ENCODE measurements at regions not wholly inside any gene's neighbourhood (a gene's known extent, or its start where the extent isn't known, plus 50 kb on each side); places are given as distances from the start of the nearest gene placed in this dataset.
"Not testable (repeated sequence)": the region's sequence is repeated elsewhere in the genome, so short reads cannot be mapped to it uniquely, and the experiment has no call there.

GRCh38 chr5:122515210-122515609 is 203.2 kb downstream of the SNCAIP start:
- DNase-seq = not testable (repeated sequence)

DNA sequence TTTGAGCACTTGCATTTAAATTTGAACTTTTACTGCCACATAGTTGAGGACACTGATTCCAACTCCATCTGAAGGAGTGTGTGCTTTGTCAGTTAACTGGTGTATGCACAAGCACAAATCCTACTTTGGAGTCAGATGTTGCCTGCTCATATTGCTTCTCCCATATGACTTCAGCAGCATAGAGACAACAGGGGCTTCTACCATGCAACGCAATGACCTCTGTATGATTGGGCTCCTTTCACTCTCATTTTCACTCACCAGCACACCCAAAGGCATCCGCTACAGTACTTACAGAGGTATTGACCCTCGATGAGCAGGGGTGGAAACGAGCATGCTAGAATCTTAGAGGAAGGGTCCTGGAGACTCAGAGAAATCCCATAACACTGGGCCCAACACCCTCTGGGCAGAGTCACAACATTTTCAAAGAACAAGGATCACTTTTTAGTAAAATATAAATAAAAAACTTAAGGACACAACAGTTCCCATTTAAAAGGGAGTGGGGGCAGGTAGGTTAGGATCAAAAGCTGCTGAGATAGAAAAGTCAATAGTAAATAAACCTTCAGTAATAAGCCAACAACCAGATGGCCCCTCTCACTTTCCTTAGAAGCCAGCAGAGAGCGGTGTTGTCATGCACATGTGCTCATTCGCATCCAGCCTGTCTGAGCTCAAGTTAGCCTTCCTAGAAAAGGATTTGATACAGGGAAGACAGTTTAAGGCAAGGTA is 203.8 kb downstream of the SNCAIP start:
- DNase-seq = peak; percentile 3

GRCh38 chr5:122516432-122516743 is 204.4 kb downstream of the SNCAIP start:
- DNase-seq = no peak

DNA sequence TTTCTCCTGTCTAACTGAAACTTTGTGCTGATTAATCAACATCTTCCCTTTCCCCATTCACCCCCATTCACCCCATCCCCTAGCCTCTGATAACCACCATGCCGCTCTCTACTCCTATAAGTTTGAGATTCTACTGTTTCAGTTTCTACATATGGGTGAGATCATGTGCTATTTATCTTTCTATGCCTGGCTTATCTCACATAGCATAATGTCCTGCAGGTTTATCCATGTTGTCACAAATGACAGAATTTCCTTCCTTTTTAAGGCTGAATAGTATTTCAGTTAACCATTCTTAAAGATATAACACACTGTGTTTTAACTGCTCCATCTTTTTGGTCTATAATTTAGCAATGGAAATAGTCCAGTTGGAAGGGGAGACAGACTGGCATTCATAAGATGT is 205.1 kb downstream of the SNCAIP start:
- DNase-seq = no peak

DNA sequence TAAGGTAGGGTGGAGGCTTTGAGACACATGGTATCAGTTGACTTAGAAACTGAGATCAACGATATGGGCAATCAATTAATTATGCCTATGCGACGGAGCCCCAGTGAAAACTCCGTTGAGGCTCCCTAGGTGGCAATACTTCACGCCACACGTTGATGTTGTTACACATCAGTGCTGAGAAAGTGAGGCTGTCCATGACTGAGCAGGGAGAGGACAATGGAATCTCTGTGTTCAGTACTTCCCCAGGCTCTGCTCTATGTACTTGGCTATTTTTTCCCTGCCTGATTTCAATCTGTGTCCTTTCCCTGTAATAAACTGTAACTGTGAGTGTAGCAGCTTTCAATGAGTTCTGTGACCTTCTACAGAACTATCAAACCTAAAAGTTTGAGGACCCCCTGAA is 211.7 kb downstream of the SNCAIP start:
- no peak for DNase-seq

GRCh38 chr5:122527547-122527946 is 215.5 kb downstream of the SNCAIP start:
- no peak for DNase-seq

DNA sequence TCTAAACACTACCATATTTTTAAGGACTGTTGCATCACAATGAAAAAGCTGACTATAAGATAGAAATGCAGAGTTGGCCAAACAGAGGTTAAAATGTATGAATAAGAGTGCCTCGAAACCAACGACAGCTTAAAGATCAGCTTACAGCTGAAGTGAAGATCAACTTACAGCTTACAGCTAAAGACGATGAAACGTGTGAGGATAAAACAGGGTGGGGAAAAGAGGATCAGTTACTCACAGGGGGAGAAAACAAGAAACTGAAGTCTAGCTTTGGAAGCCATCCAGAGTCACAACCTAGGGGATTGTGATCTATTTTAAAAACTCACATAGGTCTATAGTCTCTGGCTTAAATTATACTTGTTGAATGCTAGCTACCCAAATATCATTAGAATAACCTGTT is 220.0 kb downstream of the SNCAIP start:
- DNase-seq = no peak

DNA sequence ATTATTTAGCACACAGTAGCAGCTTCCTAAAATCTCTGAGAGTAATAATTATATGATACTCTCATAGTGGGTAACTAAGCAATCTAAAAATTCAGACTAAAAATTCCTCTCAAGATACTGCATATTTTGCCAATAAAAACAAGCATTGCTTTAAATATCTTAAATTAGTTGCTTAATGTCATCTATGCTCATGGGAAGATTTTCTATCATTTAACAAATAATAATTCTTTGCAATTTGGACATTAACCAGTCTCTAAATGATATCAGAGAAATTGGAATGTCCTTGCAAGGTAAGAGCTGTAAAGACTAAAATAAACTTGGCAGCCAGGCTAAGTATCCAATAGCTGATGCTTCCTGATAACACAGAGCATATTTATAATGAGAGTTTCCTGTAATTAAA is 221.8 kb downstream of the SNCAIP start:
- DNase-seq = no peak

DNA sequence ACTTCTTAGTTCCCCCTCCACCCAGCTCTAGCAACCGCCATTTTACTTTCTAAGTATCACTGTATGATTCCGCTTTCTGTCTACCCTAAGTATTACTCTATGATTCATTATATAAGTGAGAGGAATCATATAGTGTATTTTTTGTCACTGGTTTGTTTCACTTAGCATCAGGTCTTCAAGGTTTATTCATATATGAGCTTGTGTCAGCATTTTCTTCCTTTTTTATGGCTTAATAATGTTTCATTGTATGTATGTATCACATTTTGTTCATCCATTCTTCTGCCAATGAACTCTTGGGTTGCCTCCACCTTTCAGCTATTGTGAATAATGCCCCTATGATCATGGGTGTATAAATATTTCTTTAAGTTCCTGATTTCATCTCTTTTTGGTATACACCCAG is 222.8 kb downstream of the SNCAIP start:
- no peak for DNase-seq

DNA sequence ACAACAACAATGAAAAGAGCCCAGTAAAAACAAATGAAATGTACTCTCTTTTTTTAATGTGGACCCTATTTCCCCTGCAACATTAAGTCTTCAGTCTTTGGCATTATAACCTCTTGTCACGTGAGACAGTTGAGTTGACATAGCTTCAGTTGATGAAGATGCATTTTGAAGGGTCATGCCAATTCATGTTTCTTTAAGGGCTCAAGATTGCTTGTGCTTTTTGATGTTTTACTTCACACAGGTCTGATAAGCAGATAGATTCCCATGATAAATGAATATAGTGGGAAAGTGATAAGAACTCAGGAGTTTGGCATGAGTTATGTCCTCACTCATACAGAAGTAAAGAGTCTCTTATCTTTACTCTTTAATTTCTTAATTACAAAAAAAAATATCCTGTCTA is 229.4 kb downstream of the SNCAIP start:
- DNase-seq = no peak

DNA sequence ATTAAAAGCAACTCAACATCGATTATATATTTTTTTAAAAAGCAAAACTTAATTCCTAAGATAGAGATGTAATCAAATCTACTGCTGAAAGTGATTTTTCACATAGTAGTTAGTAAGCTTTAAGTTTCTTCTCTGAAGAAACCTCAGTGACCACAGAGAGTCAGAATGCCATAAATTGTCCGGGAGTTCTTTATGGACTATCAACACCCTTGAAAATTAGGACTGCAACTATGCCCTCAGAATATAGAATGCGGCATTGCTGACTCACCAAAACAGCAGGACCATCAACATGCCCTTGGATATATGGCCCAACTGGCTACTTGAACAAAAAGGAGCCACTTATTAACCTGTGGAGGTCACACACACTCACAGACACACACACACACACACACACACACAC is 228.9 kb upstream of the SNX2 start:
- no peak for DNase-seq

DNA sequence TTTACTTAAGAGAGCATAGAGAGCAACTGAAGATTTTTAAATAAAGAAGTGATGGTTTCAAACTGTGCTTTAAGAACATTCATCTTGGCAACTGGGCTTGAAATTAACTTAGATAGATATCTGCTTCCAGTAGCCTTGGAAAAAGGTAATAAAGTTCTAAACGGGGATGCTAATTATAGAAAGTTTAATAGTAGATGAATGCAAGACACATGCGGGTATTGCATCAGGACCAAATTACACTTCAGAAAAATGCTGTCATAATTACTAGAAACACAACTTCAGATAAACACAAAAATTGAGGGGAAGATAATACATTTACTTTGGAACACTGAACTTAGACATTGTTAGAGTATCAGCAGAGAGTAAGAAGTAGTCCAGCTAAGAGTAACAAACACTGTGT is 227.7 kb upstream of the SNX2 start:
- no peak for DNase-seq

- no peak for DNase-seq
Measured at GRCh38 chr5:122547669-122548068, 227.2 kb upstream of the SNX2 start.

DNA sequence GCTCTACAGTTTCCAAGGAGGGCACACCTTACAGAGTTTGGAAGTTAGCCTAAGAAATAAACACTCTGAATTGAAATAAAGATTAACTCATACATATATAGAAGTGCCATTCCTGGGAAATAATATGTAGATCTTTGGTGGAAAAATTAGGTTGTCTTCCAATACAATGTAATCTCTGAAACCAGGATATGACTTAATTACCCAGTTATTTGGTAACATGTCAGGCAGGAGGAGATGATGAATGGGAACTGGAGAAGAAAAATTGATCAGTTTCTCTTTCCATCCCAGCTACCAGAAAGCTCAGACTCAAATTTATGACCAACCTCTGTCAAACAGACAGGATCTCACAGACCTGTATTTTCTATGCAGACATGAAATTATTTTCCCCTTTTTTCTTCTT is 215.2 kb upstream of the SNX2 start:
- DNase-seq = no peak

- no peak for DNase-seq
Measured at GRCh38 chr5:122561209-122561608, 213.7 kb upstream of the SNX2 start.

DNA sequence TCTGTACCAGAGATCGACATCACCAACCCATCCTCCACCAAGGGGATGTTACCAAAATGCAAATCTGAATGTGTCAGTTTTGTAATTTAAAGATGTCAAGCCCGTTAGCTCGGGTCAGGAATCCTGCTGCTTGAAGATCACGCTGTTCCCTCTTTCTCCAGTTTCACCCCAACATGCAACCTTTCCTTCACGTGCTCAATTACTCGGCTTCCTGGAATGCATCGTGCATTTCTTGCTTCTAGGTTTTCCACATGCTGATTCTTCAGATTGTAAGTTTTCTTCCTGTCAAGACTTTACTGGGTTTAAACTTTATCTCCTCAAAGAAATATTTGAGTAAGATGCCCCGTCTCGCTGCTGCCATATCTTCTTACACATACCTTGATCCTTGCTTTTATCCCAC is 209.5 kb upstream of the SNX2 start:
- DNase-seq = no peak

GRCh38 chr5:122576256-122577016 is 198.4 kb upstream of the SNX2 start:
- DNase-seq = no peak

DNA sequence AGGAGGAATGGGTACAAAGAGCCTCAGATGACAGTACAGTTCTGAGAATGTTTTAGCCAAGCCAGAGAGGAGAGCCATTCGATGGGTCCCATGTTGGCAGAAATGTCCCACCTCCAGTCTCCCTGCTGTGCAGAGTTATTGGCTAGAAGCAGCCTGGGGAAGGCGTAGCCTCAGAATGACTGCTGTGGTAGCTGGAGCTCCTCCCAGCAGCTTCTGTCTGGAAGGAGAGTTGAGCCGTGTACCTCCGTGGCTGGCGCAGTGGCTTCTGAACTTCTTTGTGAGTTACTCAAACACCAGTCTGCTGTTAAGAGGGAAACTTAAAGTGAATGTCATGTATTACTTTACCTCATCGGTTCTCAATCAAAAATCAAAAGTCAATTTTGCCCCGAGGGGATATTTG is 193.3 kb upstream of the SNX2 start:
- DNase-seq = no peak

DNA sequence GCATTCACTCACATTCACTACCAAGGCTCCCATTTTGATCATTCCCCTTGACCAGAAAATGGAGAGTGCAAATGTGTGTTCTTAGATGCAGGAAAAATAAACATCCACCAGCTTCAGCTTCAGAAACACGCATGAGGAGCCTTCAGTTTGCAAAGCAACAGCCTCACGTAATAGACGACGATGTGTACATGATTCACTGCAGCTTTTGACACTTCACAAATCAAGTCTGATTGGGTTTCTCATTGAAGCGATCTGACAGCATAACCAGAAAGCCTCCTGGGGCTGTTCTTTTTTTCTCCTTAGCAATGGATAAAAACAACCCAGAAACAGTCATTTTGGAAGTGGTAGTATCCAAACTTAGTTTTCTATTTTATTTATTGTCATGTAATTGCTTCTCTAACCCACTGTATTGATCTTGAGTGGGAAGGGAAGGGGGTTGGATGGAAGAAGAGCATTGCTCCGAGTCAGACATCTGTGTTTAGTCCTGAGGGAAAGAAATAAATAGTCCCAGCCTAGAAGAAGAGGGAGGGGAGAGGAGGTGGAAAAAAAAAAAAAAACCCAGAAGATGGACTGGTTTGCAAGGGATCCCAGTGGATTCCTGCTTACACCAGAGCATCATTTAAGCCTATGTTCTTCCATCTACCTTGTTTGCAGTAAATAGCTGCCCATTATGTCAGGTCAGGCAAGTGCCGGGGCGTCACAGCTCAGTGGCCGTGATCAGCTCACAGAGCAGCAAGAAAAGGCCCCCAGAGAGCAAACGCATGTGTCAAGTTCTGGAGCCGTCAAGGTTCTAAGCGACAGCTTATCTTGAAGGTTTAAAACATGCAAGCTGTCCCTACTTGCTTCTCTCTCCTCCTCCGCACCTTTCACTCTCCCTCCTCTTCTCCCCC is 190.2 kb upstream of the SNX2 start:
- DNase-seq = no peak

- DNase-seq = no peak
Measured at GRCh38 chr5:122585371-122585770, 189.5 kb upstream of the SNX2 start.

GRCh38 chr5:122586351-122586750 is 188.5 kb upstream of the SNX2 start:
- DNase-seq = no peak

DNA sequence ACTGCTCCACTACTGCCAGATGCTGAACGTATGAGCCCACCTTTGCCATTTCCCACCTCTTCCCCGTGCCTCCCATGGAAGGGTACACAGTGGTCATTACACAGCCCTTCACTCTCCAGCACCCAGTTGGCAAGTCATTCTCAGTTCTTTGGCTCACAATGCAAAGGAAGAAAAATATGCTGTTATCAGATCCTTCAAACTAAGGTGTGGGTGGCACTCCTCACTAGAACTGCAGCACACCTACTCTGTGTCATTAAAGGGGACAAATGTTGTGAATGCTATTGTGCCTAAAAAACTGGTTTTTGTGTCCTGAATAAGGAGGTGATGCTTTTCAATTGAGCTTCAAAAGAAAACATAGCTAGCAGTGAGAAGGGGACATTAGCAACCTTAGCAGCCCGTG is 183.1 kb upstream of the SNX2 start:
- no peak for DNase-seq

GRCh38 chr5:122599000-122599399 is 175.9 kb upstream of the SNX2 start:
- DNase-seq = no peak

DNA sequence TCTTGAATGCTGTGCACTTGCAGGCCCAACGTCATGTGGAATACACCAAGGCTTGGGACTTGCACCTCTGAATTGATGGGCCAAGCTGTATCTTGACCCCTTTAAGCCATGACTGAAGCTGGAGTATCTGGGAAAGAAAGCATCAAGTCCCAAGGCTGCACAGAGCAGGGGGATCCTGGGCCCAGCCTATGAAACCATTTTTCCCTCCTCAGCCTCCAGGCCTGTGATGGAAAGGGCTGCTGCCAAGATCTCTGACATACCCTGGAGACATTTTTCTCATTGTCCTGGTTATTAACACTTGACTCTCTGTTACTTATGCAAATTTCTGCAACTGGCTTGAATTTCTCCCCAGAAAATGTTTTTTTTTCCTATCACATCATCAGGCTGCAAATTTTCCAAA is 174.0 kb upstream of the SNX2 start:
- no peak for DNase-seq
